K562 (cell line): ENCODE measurements at regions not wholly inside any gene's neighbourhood (a gene's known extent, or its start where the extent isn't known, plus 50 kb on each side); places are given as distances from the start of the nearest gene placed in this dataset.

Experiments used
- IRF2 ChIP-seq: sonication (generic); formaldehyde crosslinking; IDR thresholded peaks from 2 replicates; pipeline ENCODE4 v1.8.1; 2022; ENCODE audit warnings: mild to moderate bottlenecking, missing genetic modification reagents
- SMARCA5 ChIP-seq: fragments of 450-650 bp; IDR thresholded peaks from 2 replicates; pipeline ENCODE4 v1.6.1; 2016
- ZNF407 ChIP-seq: fragments of 450-650 bp; IDR thresholded peaks from 2 replicates; pipeline ENCODE4 v1.6.1; 2016; ENCODE audit warnings: low read depth
- TF ChIP-seq, protein P1 (sequence below): fragments of 450-650 bp; IDR thresholded peaks from 2 replicates; pipeline ENCODE4 v1.6.1; 2016; ENCODE audit warnings: mild to moderate bottlenecking, moderate library complexity

GRCh38 chr13:105758918-105759860 is 776.3 kb downstream of the EFNB2 start (continued):
- TF ChIP-seq, protein P1, sequence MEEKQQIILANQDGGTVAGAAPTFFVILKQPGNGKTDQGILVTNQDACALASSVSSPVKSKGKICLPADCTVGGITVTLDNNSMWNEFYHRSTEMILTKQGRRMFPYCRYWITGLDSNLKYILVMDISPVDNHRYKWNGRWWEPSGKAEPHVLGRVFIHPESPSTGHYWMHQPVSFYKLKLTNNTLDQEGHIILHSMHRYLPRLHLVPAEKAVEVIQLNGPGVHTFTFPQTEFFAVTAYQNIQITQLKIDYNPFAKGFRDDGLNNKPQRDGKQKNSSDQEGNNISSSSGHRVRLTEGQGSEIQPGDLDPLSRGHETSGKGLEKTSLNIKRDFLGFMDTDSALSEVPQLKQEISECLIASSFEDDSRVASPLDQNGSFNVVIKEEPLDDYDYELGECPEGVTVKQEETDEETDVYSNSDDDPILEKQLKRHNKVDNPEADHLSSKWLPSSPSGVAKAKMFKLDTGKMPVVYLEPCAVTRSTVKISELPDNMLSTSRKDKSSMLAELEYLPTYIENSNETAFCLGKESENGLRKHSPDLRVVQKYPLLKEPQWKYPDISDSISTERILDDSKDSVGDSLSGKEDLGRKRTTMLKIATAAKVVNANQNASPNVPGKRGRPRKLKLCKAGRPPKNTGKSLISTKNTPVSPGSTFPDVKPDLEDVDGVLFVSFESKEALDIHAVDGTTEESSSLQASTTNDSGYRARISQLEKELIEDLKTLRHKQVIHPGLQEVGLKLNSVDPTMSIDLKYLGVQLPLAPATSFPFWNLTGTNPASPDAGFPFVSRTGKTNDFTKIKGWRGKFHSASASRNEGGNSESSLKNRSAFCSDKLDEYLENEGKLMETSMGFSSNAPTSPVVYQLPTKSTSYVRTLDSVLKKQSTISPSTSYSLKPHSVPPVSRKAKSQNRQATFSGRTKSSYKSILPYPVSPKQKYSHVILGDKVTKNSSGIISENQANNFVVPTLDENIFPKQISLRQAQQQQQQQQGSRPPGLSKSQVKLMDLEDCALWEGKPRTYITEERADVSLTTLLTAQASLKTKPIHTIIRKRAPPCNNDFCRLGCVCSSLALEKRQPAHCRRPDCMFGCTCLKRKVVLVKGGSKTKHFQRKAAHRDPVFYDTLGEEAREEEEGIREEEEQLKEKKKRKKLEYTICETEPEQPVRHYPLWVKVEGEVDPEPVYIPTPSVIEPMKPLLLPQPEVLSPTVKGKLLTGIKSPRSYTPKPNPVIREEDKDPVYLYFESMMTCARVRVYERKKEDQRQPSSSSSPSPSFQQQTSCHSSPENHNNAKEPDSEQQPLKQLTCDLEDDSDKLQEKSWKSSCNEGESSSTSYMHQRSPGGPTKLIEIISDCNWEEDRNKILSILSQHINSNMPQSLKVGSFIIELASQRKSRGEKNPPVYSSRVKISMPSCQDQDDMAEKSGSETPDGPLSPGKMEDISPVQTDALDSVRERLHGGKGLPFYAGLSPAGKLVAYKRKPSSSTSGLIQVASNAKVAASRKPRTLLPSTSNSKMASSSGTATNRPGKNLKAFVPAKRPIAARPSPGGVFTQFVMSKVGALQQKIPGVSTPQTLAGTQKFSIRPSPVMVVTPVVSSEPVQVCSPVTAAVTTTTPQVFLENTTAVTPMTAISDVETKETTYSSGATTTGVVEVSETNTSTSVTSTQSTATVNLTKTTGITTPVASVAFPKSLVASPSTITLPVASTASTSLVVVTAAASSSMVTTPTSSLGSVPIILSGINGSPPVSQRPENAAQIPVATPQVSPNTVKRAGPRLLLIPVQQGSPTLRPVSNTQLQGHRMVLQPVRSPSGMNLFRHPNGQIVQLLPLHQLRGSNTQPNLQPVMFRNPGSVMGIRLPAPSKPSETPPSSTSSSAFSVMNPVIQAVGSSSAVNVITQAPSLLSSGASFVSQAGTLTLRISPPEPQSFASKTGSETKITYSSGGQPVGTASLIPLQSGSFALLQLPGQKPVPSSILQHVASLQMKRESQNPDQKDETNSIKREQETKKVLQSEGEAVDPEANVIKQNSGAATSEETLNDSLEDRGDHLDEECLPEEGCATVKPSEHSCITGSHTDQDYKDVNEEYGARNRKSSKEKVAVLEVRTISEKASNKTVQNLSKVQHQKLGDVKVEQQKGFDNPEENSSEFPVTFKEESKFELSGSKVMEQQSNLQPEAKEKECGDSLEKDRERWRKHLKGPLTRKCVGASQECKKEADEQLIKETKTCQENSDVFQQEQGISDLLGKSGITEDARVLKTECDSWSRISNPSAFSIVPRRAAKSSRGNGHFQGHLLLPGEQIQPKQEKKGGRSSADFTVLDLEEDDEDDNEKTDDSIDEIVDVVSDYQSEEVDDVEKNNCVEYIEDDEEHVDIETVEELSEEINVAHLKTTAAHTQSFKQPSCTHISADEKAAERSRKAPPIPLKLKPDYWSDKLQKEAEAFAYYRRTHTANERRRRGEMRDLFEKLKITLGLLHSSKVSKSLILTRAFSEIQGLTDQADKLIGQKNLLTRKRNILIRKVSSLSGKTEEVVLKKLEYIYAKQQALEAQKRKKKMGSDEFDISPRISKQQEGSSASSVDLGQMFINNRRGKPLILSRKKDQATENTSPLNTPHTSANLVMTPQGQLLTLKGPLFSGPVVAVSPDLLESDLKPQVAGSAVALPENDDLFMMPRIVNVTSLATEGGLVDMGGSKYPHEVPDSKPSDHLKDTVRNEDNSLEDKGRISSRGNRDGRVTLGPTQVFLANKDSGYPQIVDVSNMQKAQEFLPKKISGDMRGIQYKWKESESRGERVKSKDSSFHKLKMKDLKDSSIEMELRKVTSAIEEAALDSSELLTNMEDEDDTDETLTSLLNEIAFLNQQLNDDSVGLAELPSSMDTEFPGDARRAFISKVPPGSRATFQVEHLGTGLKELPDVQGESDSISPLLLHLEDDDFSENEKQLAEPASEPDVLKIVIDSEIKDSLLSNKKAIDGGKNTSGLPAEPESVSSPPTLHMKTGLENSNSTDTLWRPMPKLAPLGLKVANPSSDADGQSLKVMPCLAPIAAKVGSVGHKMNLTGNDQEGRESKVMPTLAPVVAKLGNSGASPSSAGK: no peak
- TF ChIP-seq SMARCA5: no peak
- TF ChIP-seq ZNF407: no peak
- TF ChIP-seq IRF2 (CRISPR knock-in tag): no peak
- TF ChIP-seq, all 486 proteins: peak for 0
